ENCODE measurements at regions not wholly inside any gene's neighbourhood (a gene's known extent, or its start where the extent isn't known, plus 50 kb on each side); places are given as distances from the start of the nearest gene placed in this dataset.
A peak's percentile ranks its signal among the peaks of the same experiment; 100 is the strongest.
"Not testable (repeated sequence)": the region's sequence is repeated elsewhere in the genome, so short reads cannot be mapped to it uniquely, and the experiment has no call there.

- DNase-seq = peak; percentile 78
Measured at GRCh38 chr11:33970984-33971466, 79.1 kb upstream of the LMO2 start.

- no peak for DNase-seq
Measured at GRCh38 chr11:33967451-33967850, 75.6 kb upstream of the LMO2 start.

- no peak for DNase-seq
Measured at GRCh38 chr11:33965032-33965431, 73.2 kb upstream of the LMO2 start.

- no peak for DNase-seq
Measured at GRCh38 chr11:33959855-33960400, 68.1 kb upstream of the LMO2 start.

- no peak for DNase-seq
Measured at GRCh38 chr11:33957304-33957917, 65.5 kb upstream of the LMO2 start.

GRCh38 chr11:33956611-33957010 lies 64.7 kb upstream of the LMO2 start:
- no peak for DNase-seq

GRCh38 chr11:33953289-33953688 lies 61.4 kb upstream of the LMO2 start:
- DNase-seq = no peak

- no peak for DNase-seq
Measured at GRCh38 chr11:33952805-33953204, 60.9 kb upstream of the LMO2 start.

GRCh38 chr11:33949252-33949913 lies 57.5 kb upstream of the LMO2 start:
- DNase-seq = no peak

- no peak for DNase-seq
Measured at GRCh38 chr11:33948494-33948893, 56.6 kb upstream of the LMO2 start.

GRCh38 chr11:33947918-33948317 lies 56.0 kb upstream of the LMO2 start:
- not testable (repeated sequence) for DNase-seq

GRCh38 chr11:33946930-33947329 lies 55.1 kb upstream of the LMO2 start:
- no peak for DNase-seq

- DNase-seq = no peak
Measured at GRCh38 chr11:33945481-33946268, 53.8 kb upstream of the LMO2 start.

- no peak for DNase-seq
Measured at GRCh38 chr11:33944693-33945424, 53.0 kb upstream of the LMO2 start.

GRCh38 chr11:33944345-33944692 lies 52.4 kb upstream of the LMO2 start:
- DNase-seq = no peak

- no peak for DNase-seq
Measured at GRCh38 chr11:33942954-33943353, 51.1 kb upstream of the LMO2 start.

- DNase-seq = no peak
Measured at GRCh38 chr11:33941637-33942160, 49.8 kb upstream of the LMO2 start.
